HEK293 (cell line): ENCODE measurements at regions not wholly inside any gene's neighbourhood (a gene's known extent, or its start where the extent isn't known, plus 50 kb on each side); places are given as distances from the start of the nearest gene placed in this dataset.

Experiments used
- CTCF ChIA-PET: fragments of 350-600 bp; formaldehyde crosslinking; extraction: SDS; loops from one replicate; lab custom pipeline; 2021; ENCODE audit warnings: antibody characterized with exemption; lab: Yijun Ruan, JAX
- POLR2A ChIA-PET: fragments of 300-600 bp; formaldehyde crosslinking; extraction: SDS; loops from one replicate; lab custom pipeline; 2020; ENCODE audit warnings: antibody characterized with exemption, inconsistent platforms; lab: Yijun Ruan, JAX
- H3K27ac ChIP-seq: fragments of 200-500 bp; sonication (Bioruptor generic); 2 replicates; pipeline ENCODE4 v1.5.1; 2014; ENCODE audit warnings: low read depth, low read length, control low read depth, inconsistent platforms; ENCODE audit errors: extremely low read depth
- H3K36me3 ChIP-seq, 2 experiments: fragments of 200-500 bp in 1 of 2; sonication (Bioruptor generic) in 1 of 2; 1 replicate in 1 of 2; 2 replicates in 1 of 2; pipeline ENCODE4 v1.5.1; 2014 to 2017; ENCODE audit warnings: inconsistent platforms in 2 of 2, low read length in 2 of 2; ENCODE audit not compliant: control insufficient read depth in 2 of 2, insufficient read depth in 1 of 2
- H3K4me1 ChIP-seq: fragments of 200-500 bp; sonication (Bioruptor generic); 2 replicates; pipeline ENCODE4 v1.5.1; 2014; ENCODE audit warnings: mild to moderate bottlenecking, low read length, inconsistent platforms; ENCODE audit not compliant: control insufficient read depth, insufficient read depth
- H3K4me3 ChIP-seq: 2 replicates; pipeline ENCODE4 v1.5.1; 2011; ENCODE audit warnings: low read depth, mild to moderate bottlenecking, control low read depth, low read length, moderate library complexity
- H3K9me3 ChIP-seq: fragments of 200-500 bp; sonication (Bioruptor generic); 2 replicates; pipeline ENCODE4 v1.5.1; 2014; ENCODE audit warnings: low read depth, low read length, inconsistent platforms; ENCODE audit not compliant: control insufficient read depth, insufficient read depth
- BCL11B ChIP-seq: fragments of 450-650 bp; formaldehyde crosslinking; IDR thresholded peaks from 2 replicates; pipeline ENCODE4 v1.5.1; 2016; ENCODE audit warnings: low read depth, missing biosample characterization, missing genetic modification characterization
- BCL6B ChIP-seq: fragments of 450-650 bp; formaldehyde crosslinking; IDR thresholded peaks from 2 replicates; pipeline ENCODE4 v1.5.1; 2017; ENCODE audit warnings: missing biosample characterization, missing genetic modification characterization
- FEZF1 ChIP-seq: fragments of 450-650 bp; formaldehyde crosslinking; IDR thresholded peaks from 2 replicates; pipeline ENCODE4 v1.5.1; 2016; ENCODE audit warnings: missing biosample characterization, missing genetic modification characterization
- GFI1B ChIP-seq: fragments of 450-650 bp; formaldehyde crosslinking; IDR thresholded peaks from 2 replicates; pipeline ENCODE4 v1.5.1; 2016; ENCODE audit warnings: missing biosample characterization, missing genetic modification characterization
- IKZF3 ChIP-seq: fragments of 450-650 bp; IDR thresholded peaks from 2 replicates; pipeline ENCODE4 v1.5.0; 2018; ENCODE audit warnings: missing biosample characterization, mild to moderate bottlenecking, missing genetic modification characterization, moderate library complexity
- KLF7 ChIP-seq: fragments of 450-650 bp; formaldehyde crosslinking; IDR thresholded peaks from 2 replicates; pipeline ENCODE4 v1.5.1; 2016; ENCODE audit warnings: missing biosample characterization, missing genetic modification characterization, borderline replicate concordance
- OSR2 ChIP-seq: fragments of 450-650 bp; formaldehyde crosslinking; IDR thresholded peaks from 2 replicates; pipeline ENCODE4 v1.5.1; 2016; ENCODE audit warnings: missing biosample characterization, missing genetic modification characterization
- PRDM1 ChIP-seq: fragments of 450-650 bp; formaldehyde crosslinking; IDR thresholded peaks from 2 replicates; pipeline ENCODE4; 2016; ENCODE audit warnings: missing biosample characterization, missing genetic modification characterization
- PRDM6 ChIP-seq: fragments of 450-650 bp; formaldehyde crosslinking; IDR thresholded peaks from 2 replicates; pipeline ENCODE4 v1.5.1; 2017; ENCODE audit warnings: missing biosample characterization, missing genetic modification characterization
- SCRT1 ChIP-seq: fragments of 450-650 bp; formaldehyde crosslinking; IDR thresholded peaks from 2 replicates; pipeline ENCODE4 v1.5.1; 2016; ENCODE audit warnings: missing biosample characterization, missing genetic modification characterization, borderline replicate concordance
- TCF7L2 ChIP-seq: IDR thresholded peaks from 2 replicates; pipeline ENCODE4 v1.6.1; 2011; ENCODE audit warnings: low read depth, mild to moderate bottlenecking, inconsistent platforms, low read length, moderate library complexity, borderline replicate concordance
- WT1 ChIP-seq: fragments of 450-650 bp; formaldehyde crosslinking; IDR thresholded peaks from 2 replicates; pipeline ENCODE4 v1.5.1; 2016; ENCODE audit warnings: missing biosample characterization, missing genetic modification characterization
- ZBTB44 ChIP-seq: fragments of 450-650 bp; IDR thresholded peaks from 2 replicates; pipeline ENCODE4 v1.5.1; 2018; ENCODE audit warnings: missing biosample characterization, mild to moderate bottlenecking, missing genetic modification characterization
- ZBTB6 ChIP-seq: fragments of 450-650 bp; formaldehyde crosslinking; IDR thresholded peaks from 2 replicates; pipeline ENCODE4 v1.5.1; 2017; ENCODE audit warnings: missing biosample characterization, missing genetic modification characterization
- ZBTB8A ChIP-seq: fragments of 450-650 bp; formaldehyde crosslinking; IDR thresholded peaks from 2 replicates; pipeline ENCODE4 v1.5.1; 2016; ENCODE audit warnings: missing biosample characterization, missing genetic modification characterization
- ZNF114 ChIP-seq: fragments of 450-650 bp; formaldehyde crosslinking; IDR thresholded peaks from 2 replicates; pipeline ENCODE4 v1.5.0; 2017; ENCODE audit warnings: missing biosample characterization, missing genetic modification characterization
- ZNF211 ChIP-seq: fragments of 450-650 bp; formaldehyde crosslinking; IDR thresholded peaks from 2 replicates; pipeline ENCODE4 v1.5.1; 2016; ENCODE audit warnings: low read depth, missing biosample characterization, missing genetic modification characterization
- ZNF37A ChIP-seq: fragments of 450-650 bp; IDR thresholded peaks from 2 replicates; pipeline ENCODE4 v1.5.1; 2018; ENCODE audit warnings: missing biosample characterization, missing genetic modification characterization
- ZNF404 ChIP-seq: fragments of 450-650 bp; formaldehyde crosslinking; IDR thresholded peaks from 2 replicates; pipeline ENCODE4 v1.5.1; 2017; ENCODE audit warnings: missing biosample characterization, missing genetic modification characterization
- ZNF473 ChIP-seq: fragments of 450-650 bp; formaldehyde crosslinking; IDR thresholded peaks from 2 replicates; pipeline ENCODE4 v1.5.1; 2017; ENCODE audit warnings: missing biosample characterization, missing genetic modification characterization
- ZNF529 ChIP-seq: fragments of 450-650 bp; formaldehyde crosslinking; IDR thresholded peaks from 2 replicates; pipeline ENCODE4 v1.5.1; 2017; ENCODE audit warnings: missing genetic modification characterization, missing biosample characterization; ENCODE audit not compliant: insufficient replicate concordance
- ZNF596 ChIP-seq: fragments of 450-650 bp; IDR thresholded peaks from 2 replicates; pipeline ENCODE4 v1.5.0; 2018; ENCODE audit warnings: missing biosample characterization, mild to moderate bottlenecking, missing genetic modification characterization, moderate library complexity
- ZNF623 ChIP-seq: fragments of 450-650 bp; formaldehyde crosslinking; IDR thresholded peaks from 2 replicates; pipeline ENCODE4 v1.5.1; 2016; ENCODE audit warnings: missing biosample characterization, missing genetic modification characterization
- ZNF670 ChIP-seq: fragments of 450-650 bp; formaldehyde crosslinking; IDR thresholded peaks from 2 replicates; pipeline ENCODE4 v1.5.1; 2016; ENCODE audit warnings: missing biosample characterization, missing genetic modification characterization, low read depth
- ZNF76 ChIP-seq: fragments of 450-650 bp; formaldehyde crosslinking; IDR thresholded peaks from 2 replicates; pipeline ENCODE4; 2016; ENCODE audit warnings: low read depth, missing biosample characterization, missing genetic modification characterization, borderline replicate concordance
- ZNF843 ChIP-seq: fragments of 450-650 bp; formaldehyde crosslinking; IDR thresholded peaks from 2 replicates; pipeline ENCODE4 v1.5.1; 2016; ENCODE audit warnings: missing biosample characterization, missing genetic modification characterization
- ZSCAN16 ChIP-seq: fragments of 450-650 bp; formaldehyde crosslinking; IDR thresholded peaks from 2 replicates; pipeline ENCODE4 v1.5.1; 2016; ENCODE audit warnings: missing biosample characterization, missing genetic modification characterization
- ZSCAN23 ChIP-seq: fragments of 450-650 bp; formaldehyde crosslinking; IDR thresholded peaks from 2 replicates; pipeline ENCODE4 v1.5.1; 2016; ENCODE audit warnings: missing biosample characterization, missing genetic modification characterization
- ZSCAN30 ChIP-seq: fragments of 450-650 bp; IDR thresholded peaks from 2 replicates; pipeline ENCODE4 v1.5.1; 2018; ENCODE audit warnings: missing biosample characterization, mild to moderate bottlenecking, missing genetic modification characterization, moderate library complexity

- TF ChIP-seq ZNF623 (tag by site-specific recombination) (no peak), ZBTB44 (tag by site-specific recombination) (peak; percentile 42), GFI1B (no peak), ZNF404 (tag by site-specific recombination) (no peak), PRDM1 (no peak), TCF7L2 (peak; percentile 92), ZBTB6 (tag by site-specific recombination) (no peak), IKZF3 (tag by site-specific recombination) (peak; percentile 75), ZNF37A (tag by site-specific recombination) (no peak)
These were observed 499.1 kb upstream of the SLIT2 start (continued) for GRCh38 chr4:19752599-19752998.

- Histone ChIP-seq H3K36me3 (no peaks in the 10 kb centered on the region), H3K4me1 (peaks cover 4% of the 10 kb centered on the region), H3K27ac (no peak overlapping the region), H3K9me3 (no peaks in the 10 kb centered on the region), H3K4me3 (no peak overlapping the region)
- POLR2A ChIA-PET: no interaction called here
- CTCF ChIA-PET: no interaction called here
- TF ChIP-seq ZNF76 (tag by site-specific recombination) (no peak), ZNF670 (tag by site-specific recombination) (no peak), PRDM6 (tag by site-specific recombination) (peak; percentile 38; the same call in 1 of the 2 replicates), ZBTB8A (peak; percentile 36; the same call in 1 of the 2 replicates), OSR2 (tag by site-specific recombination) (peak; percentile 84), WT1 (tag by site-specific recombination) (peak; percentile 81), ZNF529 (tag by site-specific recombination) (no peak), FEZF1 (tag by site-specific recombination) (peak; percentile 66; the same call in 1 of the 2 replicates), ZSCAN23 (tag by site-specific recombination) (no peak), ZNF473 (tag by site-specific recombination) (no peak), ZNF596 (tag by site-specific recombination) (0 out of 2 replicates have a peak, but pooled peaks have one; percentile 20), ZSCAN30 (tag by site-specific recombination) (0 out of 2 replicates have a peak, but pooled peaks have one; percentile 15), SCRT1 (tag by site-specific recombination) (0 out of 2 replicates have a peak, but pooled peaks have one; percentile 9), ZNF114 (tag by site-specific recombination) (no peak), TCF7L2 (peak; percentile 91), KLF7 (tag by site-specific recombination) (no peak), ZSCAN16 (no peak), BCL6B (tag by site-specific recombination) (0 out of 2 replicates have a peak, but pooled peaks have one; percentile 15), ZNF211 (tag by site-specific recombination) (no peak), ZNF843 (tag by site-specific recombination) (0 out of 2 replicates have a peak, but pooled peaks have one; percentile 27), BCL11B (no peak)
These were observed 502.9 kb upstream of the SLIT2 start for GRCh38 chr4:19748519-19749479.
